HEK293 (cell line): ENCODE measurements at regions not wholly inside any gene's neighbourhood (a gene's known extent, or its start where the extent isn't known, plus 50 kb on each side); places are given as distances from the start of the nearest gene placed in this dataset.

Experiments used
- CTCF ChIA-PET: fragments of 350-600 bp; formaldehyde crosslinking; extraction: SDS; loops from one replicate; lab custom pipeline; 2021; ENCODE audit warnings: antibody characterized with exemption; lab: Yijun Ruan, JAX
- POLR2A ChIA-PET: fragments of 300-600 bp; formaldehyde crosslinking; extraction: SDS; loops from one replicate; lab custom pipeline; 2020; ENCODE audit warnings: antibody characterized with exemption, inconsistent platforms; lab: Yijun Ruan, JAX
- H3K27ac ChIP-seq: fragments of 200-500 bp; sonication (Bioruptor generic); 2 replicates; pipeline ENCODE4 v1.5.1; 2014; ENCODE audit warnings: low read depth, low read length, control low read depth, inconsistent platforms; ENCODE audit errors: extremely low read depth
- H3K36me3 ChIP-seq, 2 experiments: fragments of 200-500 bp in 1 of 2; sonication (Bioruptor generic) in 1 of 2; 1 replicate in 1 of 2; 2 replicates in 1 of 2; pipeline ENCODE4 v1.5.1; 2014 to 2017; ENCODE audit warnings: inconsistent platforms in 2 of 2, low read length in 2 of 2; ENCODE audit not compliant: control insufficient read depth in 2 of 2, insufficient read depth in 1 of 2
- H3K4me1 ChIP-seq: fragments of 200-500 bp; sonication (Bioruptor generic); 2 replicates; pipeline ENCODE4 v1.5.1; 2014; ENCODE audit warnings: mild to moderate bottlenecking, low read length, inconsistent platforms; ENCODE audit not compliant: control insufficient read depth, insufficient read depth
- H3K4me3 ChIP-seq: 2 replicates; pipeline ENCODE4 v1.5.1; 2011; ENCODE audit warnings: low read depth, mild to moderate bottlenecking, control low read depth, low read length, moderate library complexity
- H3K9me3 ChIP-seq: fragments of 200-500 bp; sonication (Bioruptor generic); 2 replicates; pipeline ENCODE4 v1.5.1; 2014; ENCODE audit warnings: low read depth, low read length, inconsistent platforms; ENCODE audit not compliant: control insufficient read depth, insufficient read depth
- ZBTB7A ChIP-seq: fragments of 450-650 bp; formaldehyde crosslinking; IDR thresholded peaks from 2 replicates; pipeline ENCODE4 v1.5.1; 2016; ENCODE audit warnings: low read depth, missing biosample characterization, missing genetic modification characterization
- ZNF138 ChIP-seq: fragments of 450-650 bp; formaldehyde crosslinking; IDR thresholded peaks from 2 replicates; pipeline ENCODE4 v1.5.1; 2016; ENCODE audit warnings: missing biosample characterization, missing genetic modification characterization, borderline replicate concordance
- ZNF174 ChIP-seq: fragments of 450-650 bp; formaldehyde crosslinking; IDR thresholded peaks from 2 replicates; pipeline ENCODE4 v1.5.0; 2017; ENCODE audit warnings: missing biosample characterization, mild to moderate bottlenecking, missing genetic modification characterization
- ZNF2 ChIP-seq: fragments of 450-650 bp; formaldehyde crosslinking; IDR thresholded peaks from 2 replicates; pipeline ENCODE4 v1.5.1; 2016; ENCODE audit warnings: missing biosample characterization, missing genetic modification characterization
- ZNF239 ChIP-seq: fragments of 450-650 bp; formaldehyde crosslinking; IDR thresholded peaks from 2 replicates; pipeline ENCODE4 v1.5.1; 2016; ENCODE audit warnings: missing biosample characterization, missing genetic modification characterization
- ZNF311 ChIP-seq: fragments of 450-650 bp; formaldehyde crosslinking; IDR thresholded peaks from 2 replicates; pipeline ENCODE4 v1.5.1; 2017; ENCODE audit warnings: missing biosample characterization, missing genetic modification characterization, borderline replicate concordance
- ZNF362 ChIP-seq: fragments of 450-650 bp; formaldehyde crosslinking; IDR thresholded peaks from 2 replicates; pipeline ENCODE4 v1.5.1; 2016; ENCODE audit warnings: missing biosample characterization, missing genetic modification characterization
- ZNF529 ChIP-seq: fragments of 450-650 bp; formaldehyde crosslinking; IDR thresholded peaks from 2 replicates; pipeline ENCODE4 v1.5.1; 2017; ENCODE audit warnings: missing genetic modification characterization, missing biosample characterization; ENCODE audit not compliant: insufficient replicate concordance
- ZNF530 ChIP-seq: fragments of 450-650 bp; formaldehyde crosslinking; IDR thresholded peaks from 2 replicates; pipeline ENCODE4 v1.5.1; 2016; ENCODE audit warnings: low read depth, missing biosample characterization, missing genetic modification characterization
- ZNF548 ChIP-seq: fragments of 450-650 bp; formaldehyde crosslinking; IDR thresholded peaks from 2 replicates; pipeline ENCODE4 v1.5.1; 2016; ENCODE audit warnings: missing biosample characterization, missing genetic modification characterization
- ZNF560 ChIP-seq: fragments of 450-650 bp; formaldehyde crosslinking; IDR thresholded peaks from 2 replicates; pipeline ENCODE4 v1.5.1; 2017; ENCODE audit warnings: missing biosample characterization, missing genetic modification characterization, borderline replicate concordance
- ZNF624 ChIP-seq: fragments of 450-650 bp; formaldehyde crosslinking; IDR thresholded peaks from 2 replicates; pipeline ENCODE4 v1.5.1; 2017; ENCODE audit warnings: missing biosample characterization, missing genetic modification characterization
- ZNF626 ChIP-seq: fragments of 450-650 bp; sonication (Bioruptor Pico); formaldehyde crosslinking; IDR thresholded peaks from 2 replicates; pipeline ENCODE4 v1.5.1; 2018; ENCODE audit warnings: missing biosample characterization, missing genetic modification characterization, inconsistent platforms
- ZNF658 ChIP-seq: fragments of 450-650 bp; formaldehyde crosslinking; IDR thresholded peaks from 2 replicates; pipeline ENCODE4; 2016; ENCODE audit warnings: missing biosample characterization, missing genetic modification characterization
- ZNF692 ChIP-seq: fragments of 450-650 bp; formaldehyde crosslinking; IDR thresholded peaks from 2 replicates; pipeline ENCODE4 v1.5.1; 2016; ENCODE audit warnings: missing biosample characterization, missing genetic modification characterization
- ZNF701 ChIP-seq: fragments of 450-650 bp; formaldehyde crosslinking; IDR thresholded peaks from 2 replicates; pipeline ENCODE4 v1.5.1; 2016; ENCODE audit warnings: missing biosample characterization, missing genetic modification characterization
- ZSCAN30 ChIP-seq: fragments of 450-650 bp; IDR thresholded peaks from 2 replicates; pipeline ENCODE4 v1.5.1; 2018; ENCODE audit warnings: missing biosample characterization, mild to moderate bottlenecking, missing genetic modification characterization, moderate library complexity
- ZSCAN4 ChIP-seq: fragments of 450-650 bp; formaldehyde crosslinking; IDR thresholded peaks from 2 replicates; pipeline ENCODE4 v1.5.1; 2017; ENCODE audit warnings: missing biosample characterization, missing genetic modification characterization

- POLR2A ChIA-PET, result no interaction called here
- no peak overlapping the region for H3K4me3 ChIP-seq
- no peaks in the 10 kb centered on the region for H3K36me3 ChIP-seq
- CTCF ChIA-PET, result no interaction called here
- no peaks in the 10 kb centered on the region for H3K4me1 ChIP-seq
- no peak overlapping the region for H3K27ac ChIP-seq
- TF ChIP-seq ZNF2 (tag by site-specific recombination) (no peak), ZNF311 (no peak)
- H3K9me3 ChIP-seq, result no peaks in the 10 kb centered on the region
Measured at GRCh38 chr11:34730544-34731295, 109.8 kb downstream of the EHF start.

GRCh38 chr11:34728609-34729008 lies 107.7 kb downstream of the EHF start:
- POLR2A ChIA-PET, result no interaction called here
- TF ChIP-seq ZNF701 (tag by site-specific recombination), result no peak
- no peak for TF ChIP-seq ZNF692 (tag by site-specific recombination)
- TF ChIP-seq ZNF239 (tag by site-specific recombination), result no peak
- TF ChIP-seq ZSCAN4 (tag by site-specific recombination), result no peak
- no peak for TF ChIP-seq ZNF624
- TF ChIP-seq ZNF174, result no peak
- no peak for TF ChIP-seq ZNF626 (tag by site-specific recombination)
- no peak for TF ChIP-seq ZNF658
- TF ChIP-seq ZNF529 (tag by site-specific recombination), result no peak
- TF ChIP-seq ZNF138 (tag by site-specific recombination), result no peak
- TF ChIP-seq ZSCAN30 (tag by site-specific recombination), result no peak
- TF ChIP-seq ZNF560 (tag by site-specific recombination), result no peak
- TF ChIP-seq ZNF548 (tag by site-specific recombination), result no peak
- TF ChIP-seq ZNF530 (tag by site-specific recombination), result no peak
- TF ChIP-seq ZBTB7A (tag by site-specific recombination), result no peak
- H3K4me1 ChIP-seq, result no peaks in the 10 kb centered on the region
- H3K27ac ChIP-seq, result no peak overlapping the region
- H3K36me3 ChIP-seq, result no peaks in the 10 kb centered on the region
- no peak overlapping the region for H3K4me3 ChIP-seq
- CTCF ChIA-PET, result interaction anchor here (0.6 to 0.7 kb wide), 2 partner anchors 103 to 899 kb away, joined by 3 read pairs; no protein-coding TSS in a partner anchor
- no peaks in the 10 kb centered on the region for H3K9me3 ChIP-seq

- no peak overlapping the region for H3K27ac ChIP-seq
- ChIA-PET CTCF (no interaction called here), POLR2A (no interaction called here)
- H3K36me3 ChIP-seq, result no peaks in the 10 kb centered on the region
- TF ChIP-seq ZNF362 (tag by site-specific recombination), result no peak
- no peaks in the 10 kb centered on the region for H3K9me3 ChIP-seq
- no peak overlapping the region for H3K4me3 ChIP-seq
- no peaks in the 10 kb centered on the region for H3K4me1 ChIP-seq
Measured at GRCh38 chr11:34727228-34727737, 106.4 kb downstream of the EHF start.
